T-helper 2 cell treated with Interferon-gamma antibody and Interleukin-4, amounts not matched to agents 5 μg/mL and 100 μg/mL, for 36 hours (primary cell): ENCODE measurements at regions not wholly inside any gene's neighbourhood (a gene's known extent, or its start where the extent isn't known, plus 50 kb on each side); places are given as distances from the start of the nearest gene placed in this dataset.
A peak's percentile ranks its signal among the peaks of the same experiment; 100 is the strongest.

Source experiments
- DNase-seq: peaks from one replicate; pipeline ENCODE4 v3.0.0; 2021; ENCODE audit warnings: low spot score
- H3K27ac Mint-ChIP-seq: one replicate; pipeline ENCODE4 v1.8.0; 2021; ENCODE audit warnings: mild to moderate bottlenecking, mixed read lengths
- H3K27me3 Mint-ChIP-seq: one replicate; pipeline ENCODE4 v1.8.0; 2021; ENCODE audit warnings: low read depth, mixed read lengths
- H3K36me3 Mint-ChIP-seq: one replicate; pipeline ENCODE4 v1.8.0; 2021; ENCODE audit warnings: low read depth, mixed read lengths
- H3K4me1 Mint-ChIP-seq: one replicate; pipeline ENCODE4 v1.8.0; 2021; ENCODE audit warnings: low read depth, mixed read lengths
- H3K4me3 Mint-ChIP-seq: one replicate; pipeline ENCODE4 v1.8.0; 2022; ENCODE audit warnings: mild to moderate bottlenecking, moderate library complexity, mixed read lengths
- H3K9me3 Mint-ChIP-seq: one replicate; pipeline ENCODE4 v1.8.0; 2021; ENCODE audit warnings: mixed read lengths

DNA sequence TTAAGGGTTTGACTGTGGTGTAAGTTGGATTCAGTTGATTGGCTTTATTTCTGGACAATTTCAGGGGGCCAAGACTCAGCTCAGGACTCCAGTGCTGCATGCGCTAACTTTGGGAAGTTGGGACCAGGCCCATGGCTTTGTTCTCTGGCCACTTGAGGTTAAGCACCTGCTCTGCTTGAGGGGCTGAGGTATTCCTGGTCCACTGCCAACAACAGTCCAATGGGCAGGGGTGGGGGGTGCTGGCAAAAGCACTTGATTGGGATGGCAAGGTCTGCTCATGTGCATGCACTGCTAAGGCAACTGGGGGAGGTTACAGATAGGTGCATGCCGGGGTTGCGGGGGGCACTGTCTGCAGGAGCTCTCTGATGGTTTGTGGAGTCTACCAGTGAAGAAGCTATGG is 52.6 kb upstream of the ASB17 start:
- H3K36me3 Mint-ChIP-seq: no peaks in the 10 kb centered on the region
- H3K27ac Mint-ChIP-seq: no peak overlapping the region
- DNase-seq: no peak
- H3K27me3 Mint-ChIP-seq: peaks cover 2% of the 10 kb centered on the region
- no peak overlapping the region for H3K4me3 Mint-ChIP-seq
- H3K4me1 Mint-ChIP-seq: peaks cover 3% of the 10 kb centered on the region
- H3K9me3 Mint-ChIP-seq: no peaks in the 10 kb centered on the region

DNA sequence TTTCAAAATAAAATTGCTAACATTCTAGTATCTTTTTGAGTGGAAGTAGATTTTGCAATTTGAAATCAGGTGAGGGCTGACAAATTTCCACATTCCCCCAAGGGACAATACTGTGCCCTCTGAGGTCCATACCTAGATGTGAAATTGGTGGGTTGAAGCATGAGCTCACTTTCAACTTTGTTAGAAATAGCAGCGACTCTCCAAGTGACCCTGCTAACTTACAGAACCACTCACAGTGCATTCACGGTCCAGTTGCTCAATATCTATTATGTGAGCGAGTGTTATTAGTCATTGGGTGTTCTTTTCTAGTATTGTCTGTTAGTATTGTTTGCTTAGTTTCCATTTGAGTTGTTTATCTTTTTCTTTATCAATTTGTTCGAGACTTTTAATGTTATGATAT is 53.6 kb upstream of the ASB17 start:
- H3K27ac Mint-ChIP-seq: no peak overlapping the region
- H3K27me3 Mint-ChIP-seq: peaks cover 2% of the 10 kb centered on the region
- peaks cover 3% of the 10 kb centered on the region for H3K4me1 Mint-ChIP-seq
- no peaks in the 10 kb centered on the region for H3K36me3 Mint-ChIP-seq
- H3K4me3 Mint-ChIP-seq: no peak overlapping the region
- H3K9me3 Mint-ChIP-seq: no peaks in the 10 kb centered on the region
- no peak for DNase-seq

GRCh38 chr1:75986478-75986877 is 54.3 kb upstream of the ASB17 start:
- Mint-ChIP-seq H3K4me1 (no peaks in the 10 kb centered on the region), H3K36me3 (no peaks in the 10 kb centered on the region)

GRCh38 chr1:75989121-75989520 is 56.9 kb upstream of the ASB17 start:
- Mint-ChIP-seq H3K4me1 (no peaks in the 10 kb centered on the region), H3K36me3 (no peaks in the 10 kb centered on the region), H3K9me3 (no peaks in the 10 kb centered on the region), H3K4me3 (no peak overlapping the region), H3K27ac (no peak overlapping the region), H3K27me3 (peaks cover 5% of the 10 kb centered on the region)
- no peak for DNase-seq

More at GRCh38 chr1:75986478-75986877, 54.3 kb upstream of the ASB17 start:
- Mint-ChIP-seq H3K9me3 (no peaks in the 10 kb centered on the region), H3K27ac (no peak overlapping the region), H3K27me3 (peaks cover 2% of the 10 kb centered on the region), H3K4me3 (no peak overlapping the region)
- DNase-seq: no peak

DNA sequence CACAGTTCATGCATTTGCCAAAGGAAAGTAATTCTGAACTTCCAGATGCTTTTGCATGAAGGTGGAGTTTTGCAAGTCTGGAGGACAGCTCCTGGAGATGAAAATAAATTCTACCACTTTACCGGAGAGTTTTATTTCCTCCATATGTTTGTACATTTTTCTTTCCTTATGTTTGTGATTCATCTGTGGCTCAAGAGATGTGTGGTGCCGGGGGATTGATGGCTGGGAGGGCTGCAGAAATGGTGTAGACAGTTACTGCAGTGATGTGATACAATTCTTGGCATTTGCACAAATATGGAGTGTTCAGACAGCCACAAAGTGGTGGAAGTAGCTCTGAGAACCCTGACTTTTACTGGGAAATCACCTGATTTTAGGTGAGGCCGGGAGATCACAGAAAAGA is 58.5 kb upstream of the ASB17 start:
- H3K36me3 Mint-ChIP-seq: no peaks in the 10 kb centered on the region
- H3K4me1 Mint-ChIP-seq: no peaks in the 10 kb centered on the region
- no peaks in the 10 kb centered on the region for H3K9me3 Mint-ChIP-seq
- no peak overlapping the region for H3K27ac Mint-ChIP-seq
- DNase-seq: no peak
- H3K4me3 Mint-ChIP-seq: no peak overlapping the region
- peaks cover 15% of the 10 kb centered on the region for H3K27me3 Mint-ChIP-seq

- H3K4me3 Mint-ChIP-seq: no peak overlapping the region
- no peaks in the 10 kb centered on the region for H3K9me3 Mint-ChIP-seq
- no peaks in the 10 kb centered on the region for H3K4me1 Mint-ChIP-seq
- H3K36me3 Mint-ChIP-seq: no peaks in the 10 kb centered on the region
- DNase-seq: peak; percentile 33
- no peak overlapping the region for H3K27ac Mint-ChIP-seq
- H3K27me3 Mint-ChIP-seq: peaks cover 17% of the 10 kb centered on the region
These were observed 59.4 kb upstream of the ASB17 start for GRCh38 chr1:75991497-75992114.

- Mint-ChIP-seq H3K36me3 (no peaks in the 10 kb centered on the region), H3K9me3 (no peaks in the 10 kb centered on the region), H3K27me3 (peaks cover 19% of the 10 kb centered on the region), H3K27ac (no peak overlapping the region), H3K4me3 (no peak overlapping the region), H3K4me1 (no peaks in the 10 kb centered on the region)
- DNase-seq: no peak
These were observed 60.1 kb upstream of the ASB17 start for GRCh38 chr1:75992312-75992711.

DNA sequence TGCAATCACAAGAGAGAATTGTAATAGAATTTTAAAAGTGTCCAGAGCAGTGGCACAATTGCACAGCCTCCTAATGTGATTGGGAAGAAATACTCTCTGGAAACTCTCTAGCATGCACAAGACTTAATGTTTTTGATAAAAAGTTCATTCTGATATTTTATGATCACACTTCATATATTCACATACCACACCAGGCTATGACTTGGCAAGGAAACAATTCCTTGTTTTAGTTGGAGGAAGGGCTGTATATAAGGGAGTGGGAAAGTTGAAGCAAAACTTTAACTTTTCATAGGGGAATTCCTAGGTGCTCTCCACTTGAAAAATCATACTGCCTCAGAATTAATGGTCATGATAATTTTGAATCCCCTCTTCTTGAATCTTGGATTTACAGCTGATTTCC is 61.5 kb upstream of the ASB17 start:
- Mint-ChIP-seq H3K36me3 (no peaks in the 10 kb centered on the region), H3K4me3 (no peak overlapping the region), H3K9me3 (peaks cover 4% of the 10 kb centered on the region), H3K27me3 (peaks cover 20% of the 10 kb centered on the region), H3K27ac (no peak overlapping the region), H3K4me1 (no peaks in the 10 kb centered on the region)
- no peak for DNase-seq

DNA sequence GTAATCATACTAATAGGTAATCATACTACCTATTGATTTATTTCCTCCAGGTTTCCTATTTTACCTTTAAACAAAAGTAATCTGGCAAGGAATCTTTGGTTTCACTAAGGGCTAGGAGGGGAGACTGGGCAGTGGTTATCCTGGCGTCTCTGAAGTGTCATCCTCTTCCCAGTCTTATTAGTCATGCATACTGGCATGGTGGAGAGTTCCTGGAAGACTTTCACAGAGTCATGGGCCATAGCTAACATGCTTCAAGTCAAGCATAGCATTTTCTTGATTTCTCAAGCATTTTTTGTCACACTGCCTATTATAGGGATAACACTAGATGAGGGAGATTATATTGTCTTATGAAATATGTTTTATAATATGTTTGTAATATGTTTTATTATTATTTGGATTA is 64.0 kb upstream of the ASB17 start:
- no peaks in the 10 kb centered on the region for H3K36me3 Mint-ChIP-seq
- peaks cover 11% of the 10 kb centered on the region for H3K9me3 Mint-ChIP-seq

GRCh38 chr1:75999034-75999433 is 66.8 kb upstream of the ASB17 start:
- H3K27me3 Mint-ChIP-seq: peaks cover 18% of the 10 kb centered on the region
- no peak for DNase-seq
- peaks cover 11% of the 10 kb centered on the region for H3K9me3 Mint-ChIP-seq
- no peak overlapping the region for H3K27ac Mint-ChIP-seq
- no peaks in the 10 kb centered on the region for H3K36me3 Mint-ChIP-seq
- H3K4me1 Mint-ChIP-seq: no peaks in the 10 kb centered on the region
- H3K4me3 Mint-ChIP-seq: no peak overlapping the region

More for the DNA sequence above, 64.0 kb upstream of the ASB17 start:
- no peaks in the 10 kb centered on the region for H3K4me1 Mint-ChIP-seq
- H3K27ac Mint-ChIP-seq: no peak overlapping the region
- DNase-seq: no peak
- peaks cover 20% of the 10 kb centered on the region for H3K27me3 Mint-ChIP-seq
- no peak overlapping the region for H3K4me3 Mint-ChIP-seq

- Mint-ChIP-seq H3K36me3 (no peaks in the 10 kb centered on the region), H3K4me3 (no peak overlapping the region), H3K9me3 (peaks cover 7% of the 10 kb centered on the region), H3K27me3 (peaks cover 2% of the 10 kb centered on the region), H3K27ac (no peak overlapping the region), H3K4me1 (no peaks in the 10 kb centered on the region)
- DNase-seq: no peak
These were observed 70.6 kb upstream of the ST6GALNAC3 start for GRCh38 chr1:76003946-76004345.

DNA sequence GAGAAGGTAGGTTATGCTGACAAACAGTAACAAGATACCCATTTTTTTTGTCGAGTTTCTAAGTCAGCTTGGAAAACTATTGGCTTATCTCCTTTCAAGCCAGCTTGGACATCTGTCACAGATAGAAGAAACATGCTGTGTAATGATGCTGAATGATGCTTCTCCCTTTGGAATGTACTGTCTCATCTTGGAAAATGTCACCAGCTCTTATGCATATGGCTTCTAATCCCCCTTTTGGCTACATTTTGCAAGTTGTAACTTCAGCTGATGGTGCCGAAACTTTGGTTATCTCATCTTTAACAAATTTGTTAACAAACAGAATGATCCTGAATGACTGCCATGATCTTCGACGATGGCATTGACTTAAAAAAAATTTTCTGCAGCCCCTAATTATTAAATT is 68.8 kb upstream of the ST6GALNAC3 start:
- H3K27ac Mint-ChIP-seq: no peak overlapping the region
- H3K4me1 Mint-ChIP-seq: no peaks in the 10 kb centered on the region
- peaks cover 5% of the 10 kb centered on the region for H3K27me3 Mint-ChIP-seq
- H3K4me3 Mint-ChIP-seq: no peak overlapping the region
- no peak for DNase-seq
- no peaks in the 10 kb centered on the region for H3K9me3 Mint-ChIP-seq
- no peaks in the 10 kb centered on the region for H3K36me3 Mint-ChIP-seq

GRCh38 chr1:76006234-76006633 is 68.3 kb upstream of the ST6GALNAC3 start:
- no peaks in the 10 kb centered on the region for H3K36me3 Mint-ChIP-seq
- no peaks in the 10 kb centered on the region for H3K9me3 Mint-ChIP-seq
- H3K4me3 Mint-ChIP-seq: no peak overlapping the region
- H3K27me3 Mint-ChIP-seq: peaks cover 5% of the 10 kb centered on the region
- H3K4me1 Mint-ChIP-seq: no peaks in the 10 kb centered on the region
- DNase-seq: no peak
- H3K27ac Mint-ChIP-seq: no peak overlapping the region

GRCh38 chr1:76010802-76011201 is 63.7 kb upstream of the ST6GALNAC3 start:
- H3K27me3 Mint-ChIP-seq: peaks cover 18% of the 10 kb centered on the region
- no peaks in the 10 kb centered on the region for H3K4me1 Mint-ChIP-seq
- no peaks in the 10 kb centered on the region for H3K9me3 Mint-ChIP-seq
- DNase-seq: no peak
- H3K4me3 Mint-ChIP-seq: no peak overlapping the region
- no peaks in the 10 kb centered on the region for H3K36me3 Mint-ChIP-seq
- H3K27ac Mint-ChIP-seq: no peak overlapping the region
